Kasumi-1 (cell line): ENCODE measurements at regions not wholly inside any gene's neighbourhood (a gene's known extent, or its start where the extent isn't known, plus 50 kb on each side); places are given as distances from the start of the nearest gene placed in this dataset.

Experiments
- DNase-seq, 2 experiments: peaks; one replicate each; lab custom pipeline; 2025; lab: John Stamatoyannopoulos, UW

- DNase-seq, result no peak
Observed at GRCh38 chr14:42950363-42950762, 1343.7 kb downstream of the LRFN5 start.

GRCh38 chr14:42947991-42948390 lies 1341.3 kb downstream of the LRFN5 start:
- DNase-seq, result no peak

GRCh38 chr14:42944284-42944683 lies 1337.6 kb downstream of the LRFN5 start:
- DNase-seq, result no peak

- DNase-seq, result no peak
Observed at GRCh38 chr14:42931308-42931707, 1324.6 kb downstream of the LRFN5 start.

GRCh38 chr14:42929806-42930480 lies 1323.3 kb downstream of the LRFN5 start:
- DNase-seq, result peak; percentile 71 to 83

GRCh38 chr14:42927313-42927712 lies 1320.6 kb downstream of the LRFN5 start:
- no peak for DNase-seq

GRCh38 chr14:42921901-42922300 lies 1315.2 kb downstream of the LRFN5 start:
- DNase-seq, result no peak

- DNase-seq, result no peak
Observed at GRCh38 chr14:42918615-42919014, 1311.9 kb downstream of the LRFN5 start.

- DNase-seq, result peak; percentile 2 to 8
Observed at GRCh38 chr14:42911642-42912041, 1305.0 kb downstream of the LRFN5 start.

GRCh38 chr14:42909659-42910058 lies 1303.0 kb downstream of the LRFN5 start:
- no peak for DNase-seq

- no peak for DNase-seq
Observed at GRCh38 chr14:42893183-42893582, 1286.5 kb downstream of the LRFN5 start.

- peak in 1 of 2 experiments; percentile 17 for DNase-seq
Observed at GRCh38 chr14:42884100-42884499, 1277.4 kb downstream of the LRFN5 start.

GRCh38 chr14:42877716-42878115 lies 1271.0 kb downstream of the LRFN5 start:
- DNase-seq, result no peak

- DNase-seq, result no peak
Observed at GRCh38 chr14:42872786-42873185, 1266.1 kb downstream of the LRFN5 start.

GRCh38 chr14:42869681-42870080 lies 1263.0 kb downstream of the LRFN5 start:
- DNase-seq, result no peak

- no peak for DNase-seq
Observed at GRCh38 chr14:42862114-42862513, 1255.4 kb downstream of the LRFN5 start.

GRCh38 chr14:42860371-42860770 lies 1253.7 kb downstream of the LRFN5 start:
- no peak for DNase-seq

GRCh38 chr14:42856106-42856505 lies 1249.4 kb downstream of the LRFN5 start:
- DNase-seq, result no peak

- peak; percentile 11 to 21 for DNase-seq
Observed at GRCh38 chr14:42855085-42855484, 1248.4 kb downstream of the LRFN5 start.

GRCh38 chr14:42854061-42854460 lies 1247.4 kb downstream of the LRFN5 start:
- DNase-seq, result no peak

- DNase-seq, result no peak
Observed at GRCh38 chr14:42848652-42849051, 1242.0 kb downstream of the LRFN5 start.

GRCh38 chr14:42814817-42815216 lies 1208.1 kb downstream of the LRFN5 start:
- no peak for DNase-seq

- no peak for DNase-seq
Observed at GRCh38 chr14:42806909-42807315, 1200.2 kb downstream of the LRFN5 start.

GRCh38 chr14:42804141-42804540 lies 1197.5 kb downstream of the LRFN5 start:
- no peak for DNase-seq
